T-cell (primary cell): ENCODE measurements at regions not wholly inside any gene's neighbourhood (a gene's known extent, or its start where the extent isn't known, plus 50 kb on each side); places are given as distances from the start of the nearest gene placed in this dataset.

Experiments used
- ATAC-seq, 4 experiments: fragments of 200-7000 bp in 3 of 4; fragments of 150-1000 bp in 1 of 4; cut with Tn5 transposase; replicated peaks in 1 of 4; 1 replicate in 3 of 4; 2 replicates in 1 of 4; pipeline ENCODE4 v1.10.0; 2021; ENCODE audit warnings: moderate library complexity in 3 of 4, mild to moderate bottlenecking in 2 of 4, moderate number of reproducible peaks in 1 of 4
- CTCF ChIA-PET, 2 donors: fragments of 300-600 bp; sonication (Branson Sonifier 250); formaldehyde crosslinking; loops; one replicate each; lab custom pipeline; 2022; ENCODE audit warnings: antibody characterized with exemption in 2 of 2; lab: Charles Lee
- POLR2A ChIA-PET, 2 donors: fragments of 300-600 bp; sonication (Branson Sonifier 250); formaldehyde crosslinking; loops; one replicate each; lab custom pipeline; 2022; ENCODE audit warnings: antibody characterized with exemption in 2 of 2; lab: Charles Lee
- DNase-seq, 35 experiments: peaks; one replicate each; pipeline versions ENCODE4 v3.0.0 to v3.0.0-alpha.2; 2013 to 2023
- H3K27ac ChIP-seq: one replicate; pipeline ENCODE4 v1.5.1; 2013; ENCODE audit warnings: low read length
- H3K27me3 ChIP-seq, 2 experiments: replicated peaks in 1 of 2; 1 replicate in 1 of 2; 2 replicates in 1 of 2; pipeline versions ENCODE4 v1.6.1 to v1.7.0; 2013; ENCODE audit warnings: low read length in 1 of 2, mixed read lengths in 1 of 2; ENCODE audit not compliant: control insufficient read depth in 2 of 2, insufficient read depth in 2 of 2; ENCODE audit errors: extremely low read depth in 1 of 2
- H3K36me3 ChIP-seq, 2 donors: 1 replicate in 1 of 2; 2 replicates in 1 of 2; pipeline versions ENCODE4 v1.6.1 to v1.7.0; 2013; ENCODE audit warnings: low read length in 1 of 2; ENCODE audit not compliant: control insufficient read depth in 2 of 2, insufficient read depth in 1 of 2; ENCODE audit errors: extremely low read depth in 1 of 2
- H3K4me1 ChIP-seq, 2 experiments: 1 replicate in 1 of 2; 2 replicates in 1 of 2; pipeline versions ENCODE4 v1.6.1 to v1.7.0; 2013; ENCODE audit warnings: low read length in 2 of 2, mixed read lengths in 1 of 2; ENCODE audit not compliant: insufficient read depth in 2 of 2, control insufficient read depth in 1 of 2; ENCODE audit errors: extremely low read depth in 1 of 2
- H3K4me3 ChIP-seq, 2 donors: 1 replicate in 1 of 2; 2 replicates in 1 of 2; pipeline versions ENCODE4 v1.5.1 to v1.7.0; 2013; ENCODE audit warnings: mild to moderate bottlenecking in 2 of 2, low read length in 1 of 2, moderate library complexity in 1 of 2; ENCODE audit not compliant: control insufficient read depth in 1 of 2; ENCODE audit errors: extremely low read depth in 1 of 2
- H3K9me3 ChIP-seq: 2 replicates; pipeline ENCODE4 v1.7.0; 2013
- H3K27ac Mint-ChIP-seq, 2 donors: one replicate each; pipeline ENCODE4 v1.8.0; 2020 to 2021; ENCODE audit warnings: mild to moderate bottlenecking in 2 of 2, mixed read lengths in 2 of 2
- H3K27me3 Mint-ChIP-seq, 2 donors: one replicate each; pipeline ENCODE4 v1.8.0; 2021 to 2022; ENCODE audit warnings: mixed read lengths in 2 of 2
- H3K36me3 Mint-ChIP-seq: one replicate; pipeline ENCODE4 v1.8.0; 2021; ENCODE audit warnings: mixed read lengths
- H3K4me1 Mint-ChIP-seq, 3 donors: one replicate each; pipeline ENCODE4 v1.8.0; 2020 to 2022; ENCODE audit warnings: mixed read lengths in 3 of 3, mild to moderate bottlenecking in 1 of 3
- H3K4me3 Mint-ChIP-seq, 3 donors: one replicate each; pipeline ENCODE4 v1.8.0; 2020 to 2022; ENCODE audit warnings: mild to moderate bottlenecking in 3 of 3, mixed read lengths in 3 of 3, moderate library complexity in 3 of 3
- H3K9me3 Mint-ChIP-seq, 3 donors: one replicate each; pipeline ENCODE4 v1.8.0; 2020 to 2022; ENCODE audit warnings: mixed read lengths in 3 of 3
- WGBS: methylation state at CpG from one replicate; pipeline ENCODE4 v1.1.5; 2013; ENCODE audit warnings: missing lambda C conversion rate; ENCODE audit not compliant: insufficient coverage; 5-methylcytosine and 5-hydroxymethylcytosine counted together

DNA sequence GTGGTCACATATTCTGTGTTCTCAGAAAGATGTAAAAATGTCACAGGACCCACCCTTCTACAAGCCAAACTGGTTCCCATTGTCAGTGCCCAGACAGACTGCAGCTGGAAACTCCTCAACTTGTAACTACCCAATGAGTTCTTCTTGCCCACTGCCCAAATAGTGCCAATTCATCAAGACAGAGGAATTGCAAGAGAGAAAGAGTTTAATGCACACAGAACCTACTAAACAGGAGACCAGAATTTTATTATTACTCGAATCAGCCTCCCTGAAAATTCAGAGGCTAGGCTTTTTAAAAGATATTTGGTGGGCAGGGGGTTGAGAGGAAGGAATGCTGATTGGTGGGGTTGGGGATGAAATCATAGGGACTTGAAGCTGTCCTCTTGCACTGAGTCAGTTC, 184.1 kb downstream of the URB2 start:
- POLR2A ChIA-PET: no interaction called here
- CTCF ChIA-PET: no interaction called here
- peaks cover 0 to 18% of the 10 kb centered on the region in 2 experiments for H3K27me3 ChIP-seq
- H3K36me3 ChIP-seq: no peaks in the 10 kb centered on the region
- no peak overlapping the region for H3K27ac ChIP-seq
- no peak overlapping the region for H3K27ac Mint-ChIP-seq
- no peak for DNase-seq
- no peaks in the 10 kb centered on the region for H3K9me3 ChIP-seq
- H3K4me3 ChIP-seq: no peak overlapping the region
- H3K4me1 ChIP-seq: no peaks in the 10 kb centered on the region
- no peak overlapping the region for H3K4me3 Mint-ChIP-seq
- H3K4me1 Mint-ChIP-seq: no peaks in the 10 kb centered on the region
- WGBS: no CpG with 5 or more reads among the region's 1 CpG
- H3K27me3 Mint-ChIP-seq: peaks cover 19 to 40% of the 10 kb centered on the region in 2 donors
- peaks cover 3% of the 10 kb centered on the region for H3K36me3 Mint-ChIP-seq
- ATAC-seq: no peak
- H3K9me3 Mint-ChIP-seq: peaks cover 13 to 28% (median 17%) of the 10 kb centered on the region in 3 donors

DNA sequence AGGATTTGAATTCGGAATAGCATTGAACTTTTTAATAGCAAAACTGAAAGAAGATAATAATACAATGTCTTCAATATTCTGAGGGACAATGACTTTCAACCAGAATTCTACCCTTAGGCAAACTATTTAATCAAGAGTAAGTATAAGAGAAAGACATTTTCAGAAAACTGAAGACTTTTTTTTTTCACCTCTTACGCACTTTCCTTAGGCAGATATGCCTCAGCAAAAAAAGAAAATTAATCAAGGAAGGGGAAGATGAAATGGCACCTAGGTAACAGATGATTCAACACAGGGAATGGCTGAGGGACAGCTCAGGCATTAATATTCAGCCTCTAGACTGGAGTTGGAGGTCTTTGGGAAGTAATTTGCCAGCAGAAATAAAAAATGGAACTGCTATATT, 184.9 kb downstream of the URB2 start:
- H3K36me3 Mint-ChIP-seq: peaks cover 3% of the 10 kb centered on the region
- no peaks in the 10 kb centered on the region for H3K4me1 ChIP-seq
- CTCF ChIA-PET: no interaction called here
- H3K4me3 ChIP-seq: no peak overlapping the region
- no peaks in the 10 kb centered on the region for H3K4me1 Mint-ChIP-seq
- ATAC-seq: no peak
- POLR2A ChIA-PET: no interaction called here
- H3K27ac Mint-ChIP-seq: no peak overlapping the region
- no peak overlapping the region for H3K4me3 Mint-ChIP-seq
- no peak for DNase-seq
- H3K27ac ChIP-seq: no peak overlapping the region
- peaks cover 0 to 18% of the 10 kb centered on the region in 2 experiments for H3K27me3 ChIP-seq
- no CpG with 5 or more reads among the region's 2 CpGs for WGBS
- H3K9me3 Mint-ChIP-seq: peaks cover 13 to 22% (median 17%) of the 10 kb centered on the region in 3 donors
- H3K9me3 ChIP-seq: no peaks in the 10 kb centered on the region
- H3K27me3 Mint-ChIP-seq: peaks cover 19 to 38% of the 10 kb centered on the region in 2 donors
- no peaks in the 10 kb centered on the region for H3K36me3 ChIP-seq

DNA sequence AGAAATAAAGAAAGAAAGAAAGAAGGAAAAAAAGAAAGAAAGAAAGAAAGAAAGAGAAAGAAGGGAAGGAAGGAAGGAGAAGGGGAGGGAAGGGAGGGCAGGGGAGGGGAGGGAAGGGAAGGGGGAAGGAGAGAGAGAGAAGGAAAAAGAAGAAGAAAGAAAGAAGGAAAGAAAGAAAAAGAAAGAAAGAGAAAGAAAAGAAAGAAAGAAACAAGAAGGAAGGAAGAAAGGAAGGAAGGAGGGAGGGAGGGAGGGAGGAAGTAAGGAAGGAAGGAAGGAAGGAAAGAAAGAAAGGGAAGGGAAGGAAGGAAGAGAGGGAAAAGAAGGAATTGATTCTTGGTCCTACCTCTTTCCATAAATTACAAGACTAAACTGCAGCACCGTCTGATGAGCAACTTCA, 186.1 kb downstream of the URB2 start:
- no peaks in the 10 kb centered on the region for H3K4me1 Mint-ChIP-seq
- Histone ChIP-seq H3K4me1 (no peaks in the 10 kb centered on the region), H3K36me3 (no peaks in the 10 kb centered on the region), H3K27me3 (peaks cover 0 to 12% of the 10 kb centered on the region in 2 experiments), H3K4me3 (no peak overlapping the region), H3K27ac (no peak overlapping the region), H3K9me3 (no peaks in the 10 kb centered on the region)
- no peak for DNase-seq
- peaks cover 13 to 22% (median 17%) of the 10 kb centered on the region in 3 donors for H3K9me3 Mint-ChIP-seq
- peaks cover 3% of the 10 kb centered on the region for H3K36me3 Mint-ChIP-seq
- no peak overlapping the region for H3K27ac Mint-ChIP-seq
- H3K4me3 Mint-ChIP-seq: no peak overlapping the region
- CTCF ChIA-PET: no interaction called here
- POLR2A ChIA-PET: no interaction called here
- H3K27me3 Mint-ChIP-seq: peaks cover 20 to 35% of the 10 kb centered on the region in 2 donors
- 71% methylated on average over 1 of the region's 1 CpG for WGBS
- ATAC-seq: no peak

DNA sequence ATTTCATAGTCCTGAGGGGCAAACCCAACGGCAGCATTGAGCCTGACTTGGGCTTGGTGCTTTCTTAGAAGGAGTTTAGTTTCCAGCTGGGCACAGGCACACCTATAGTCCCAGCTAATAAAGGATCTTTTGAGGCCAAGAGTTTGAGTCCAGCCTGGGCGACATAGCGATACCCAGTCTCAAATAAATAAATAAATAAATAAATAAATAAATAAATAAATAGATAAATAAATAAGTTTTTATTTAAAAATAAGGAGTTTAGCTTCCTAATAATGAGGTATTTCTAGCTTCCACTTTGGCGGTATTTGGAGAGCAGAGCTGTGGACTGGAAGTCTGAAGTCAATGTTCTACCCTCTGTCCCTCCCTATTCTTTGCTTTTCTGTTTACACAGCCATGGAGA, 186.6 kb downstream of the URB2 start:
- peaks cover 3% of the 10 kb centered on the region for H3K36me3 Mint-ChIP-seq
- ChIA-PET POLR2A (no interaction called here), CTCF (no interaction called here)
- H3K27ac Mint-ChIP-seq: no peak overlapping the region
- H3K4me1 Mint-ChIP-seq: no peaks in the 10 kb centered on the region
- H3K4me3 Mint-ChIP-seq: no peak overlapping the region
- peaks cover 20 to 36% of the 10 kb centered on the region in 2 donors for H3K27me3 Mint-ChIP-seq
- Histone ChIP-seq H3K36me3 (no peaks in the 10 kb centered on the region), H3K27ac (no peak overlapping the region), H3K9me3 (no peaks in the 10 kb centered on the region), H3K4me1 (no peaks in the 10 kb centered on the region), H3K27me3 (peaks cover 0 to 12% of the 10 kb centered on the region in 2 experiments), H3K4me3 (no peak overlapping the region)
- no peak for DNase-seq
- ATAC-seq: no peak
- peaks cover 13 to 22% (median 17%) of the 10 kb centered on the region in 3 donors for H3K9me3 Mint-ChIP-seq
- no CpG with 5 or more reads among the region's 4 CpGs for WGBS

DNA sequence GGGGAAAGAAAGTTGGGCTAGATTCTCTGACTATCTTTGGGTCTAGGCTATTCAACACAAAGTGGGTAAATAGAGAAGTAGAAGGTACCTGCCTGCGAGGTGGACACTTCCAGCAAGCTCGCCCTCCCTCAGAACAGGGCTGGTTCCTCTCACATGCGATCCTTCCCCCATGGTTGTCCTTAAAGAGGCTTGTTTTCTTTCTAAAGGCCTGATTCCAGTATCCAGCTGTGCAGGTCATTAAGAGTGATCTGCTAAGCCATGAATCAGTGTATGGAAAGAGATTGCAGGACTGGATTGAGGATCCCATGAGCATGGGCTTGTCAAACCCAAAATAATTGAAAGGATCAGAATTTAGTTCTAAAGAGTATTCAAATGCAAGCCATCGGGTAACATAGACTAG, 189.0 kb downstream of the URB2 start:
- no peak for ATAC-seq
- Histone ChIP-seq H3K4me1 (no peaks in the 10 kb centered on the region), H3K36me3 (no peaks in the 10 kb centered on the region), H3K9me3 (no peaks in the 10 kb centered on the region), H3K27me3 (peaks cover 0 to 10% of the 10 kb centered on the region in 2 experiments), H3K4me3 (no peak overlapping the region), H3K27ac (no peak overlapping the region)
- 73% methylated on average over 3 of the region's 4 CpGs for WGBS
- H3K4me1 Mint-ChIP-seq: no peaks in the 10 kb centered on the region
- peaks cover 6 to 12% (median 7%) of the 10 kb centered on the region in 3 donors for H3K9me3 Mint-ChIP-seq
- DNase-seq: no peak
- no peaks in the 10 kb centered on the region for H3K36me3 Mint-ChIP-seq
- no peak overlapping the region for H3K27ac Mint-ChIP-seq
- H3K27me3 Mint-ChIP-seq: peaks cover 12 to 28% of the 10 kb centered on the region in 2 donors
- POLR2A ChIA-PET: no interaction called here
- CTCF ChIA-PET: no interaction called here
- no peak overlapping the region for H3K4me3 Mint-ChIP-seq

DNA sequence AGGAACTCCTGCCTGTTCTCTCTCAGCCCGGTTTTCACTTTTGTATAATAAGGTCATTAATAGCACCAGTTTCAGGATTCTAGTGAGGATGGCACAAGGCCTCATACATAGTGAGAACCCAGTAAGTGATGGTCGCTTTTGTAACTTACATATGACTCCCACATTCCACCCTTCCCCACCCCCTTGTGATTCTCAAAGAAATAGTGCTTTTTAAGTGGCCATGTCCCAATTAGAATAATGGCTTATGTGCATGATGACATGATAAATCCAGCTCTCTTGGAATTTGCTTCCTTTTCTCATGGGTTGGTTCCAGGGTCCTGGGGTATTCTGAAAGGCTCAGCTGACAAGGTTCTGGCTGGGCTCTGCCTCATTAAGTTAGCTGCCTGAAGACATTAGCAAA, 189.9 kb downstream of the URB2 start:
- POLR2A ChIA-PET: no interaction called here
- Histone ChIP-seq H3K27ac (no peak overlapping the region), H3K4me1 (no peaks in the 10 kb centered on the region), H3K4me3 (no peak overlapping the region), H3K9me3 (no peaks in the 10 kb centered on the region), H3K27me3 (peaks cover 0 to 10% of the 10 kb centered on the region in 2 experiments), H3K36me3 (no peaks in the 10 kb centered on the region)
- CTCF ChIA-PET: no interaction called here
- DNase-seq (no peak), ATAC-seq (no peak)
- WGBS: no CpG with 5 or more reads among the region's 2 CpGs
- Mint-ChIP-seq H3K36me3 (no peaks in the 10 kb centered on the region), H3K27ac (no peak overlapping the region), H3K27me3 (peaks cover 12 to 21% of the 10 kb centered on the region in 2 donors), H3K4me3 (no peak overlapping the region), H3K9me3 (peaks cover 0 to 3% (median 2%) of the 10 kb centered on the region in 3 donors), H3K4me1 (no peaks in the 10 kb centered on the region)

DNA sequence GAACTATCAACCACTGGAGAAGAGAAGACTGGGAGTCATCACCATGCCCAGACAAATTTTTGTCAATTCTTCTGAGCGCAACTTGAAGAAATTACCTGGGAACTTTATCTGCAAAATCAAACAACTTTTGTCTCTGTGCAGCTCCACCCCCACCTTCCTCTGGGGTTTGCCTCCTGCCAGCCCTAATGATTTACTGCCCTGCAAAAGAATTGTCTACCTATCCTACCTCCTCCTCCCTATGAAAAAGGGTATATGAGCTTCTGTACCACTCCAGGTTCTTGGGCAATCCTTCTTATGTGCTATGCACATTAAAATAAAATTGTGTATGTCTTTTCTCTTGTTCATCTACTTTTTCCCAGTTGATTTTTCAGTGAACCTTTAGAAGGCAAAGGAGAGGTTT, 191.9 kb downstream of the URB2 start:
- Mint-ChIP-seq H3K36me3 (no peaks in the 10 kb centered on the region), H3K27me3 (peaks cover 5 to 10% of the 10 kb centered on the region in 2 donors), H3K9me3 (no peaks in the 10 kb centered on the region), H3K4me3 (no peak overlapping the region), H3K4me1 (no peaks in the 10 kb centered on the region), H3K27ac (no peak overlapping the region)
- ChIA-PET POLR2A (interaction anchor here in 1 of 2 donors (0.6 to 1.0 kb wide), 2 partner anchors 11 to 1850 kb away, joined by 3 to 4 read pairs; no protein-coding TSS in a partner anchor), CTCF (no interaction called here)
- Histone ChIP-seq H3K27me3 (peaks cover 0 to 7% of the 10 kb centered on the region in 2 experiments), H3K27ac (no peak overlapping the region), H3K4me3 (no peak overlapping the region), H3K4me1 (no peaks in the 10 kb centered on the region), H3K9me3 (no peaks in the 10 kb centered on the region), H3K36me3 (no peaks in the 10 kb centered on the region)
- WGBS: 38% methylated on average over 1 of the region's 1 CpG
- DNase-seq: no peak
- no peak for ATAC-seq
